OCI-LY1 (cell line): ENCODE measurements at regions not wholly inside any gene's neighbourhood (a gene's known extent, or its start where the extent isn't known, plus 50 kb on each side); places are given as distances from the start of the nearest gene placed in this dataset.

Source experiments
- H2AFZ ChIP-seq: fragments of 200-600 bp; sonication (generic), shearing (Covaris generic); 2 replicates; pipeline ENCODE4 v1.6.0; 2014; ENCODE audit warnings: antibody characterized with exemption, mild to moderate bottlenecking, low read length
- H3F3A ChIP-seq: fragments of 200-600 bp; sonication (generic), shearing (Covaris generic); 2 replicates; pipeline ENCODE4 v1.6.0; 2014; ENCODE audit warnings: mild to moderate bottlenecking, antibody characterized with exemption, low read length, moderate library complexity; ENCODE audit not compliant: insufficient read depth
- H3K27ac ChIP-seq: fragments of 200-600 bp; sonication (generic); 2 replicates; pipeline ENCODE4 v1.5.1; 2014; ENCODE audit warnings: low read length, mixed run types, mild to moderate bottlenecking, low read depth; ENCODE audit not compliant: poor library complexity, severe bottlenecking
- H3K27me3 ChIP-seq: fragments of 200-600 bp; sonication (generic); 2 replicates; pipeline ENCODE4 v1.6.0; 2014; ENCODE audit warnings: antibody characterized with exemption, mild to moderate bottlenecking, low read length, moderate library complexity; ENCODE audit not compliant: insufficient read depth
- H3K36me3 ChIP-seq: fragments of 200-600 bp; sonication (generic); 2 replicates; pipeline ENCODE4 v1.6.1; 2014; ENCODE audit warnings: mild to moderate bottlenecking, antibody characterized with exemption, low read length, moderate library complexity, mixed read lengths; ENCODE audit not compliant: insufficient read depth
- H3K4me1 ChIP-seq: fragments of 200-600 bp; sonication (generic); 2 replicates; pipeline ENCODE4 v1.5.1; 2014; ENCODE audit warnings: mild to moderate bottlenecking, low read length, moderate library complexity; ENCODE audit not compliant: insufficient read depth, severe bottlenecking
- H3K4me2 ChIP-seq: fragments of 200-600 bp; sonication (generic), shearing (Covaris generic); 2 replicates; pipeline ENCODE4 v1.6.1; 2014; ENCODE audit warnings: low read length
- H3K4me3 ChIP-seq: fragments of 200-600 bp; sonication (generic); 2 replicates; pipeline ENCODE4 v1.5.1; 2014; ENCODE audit warnings: low read length, low read depth, mild to moderate bottlenecking, mixed read lengths; ENCODE audit not compliant: poor library complexity, severe bottlenecking
- H3K79me2 ChIP-seq: fragments of 200-600 bp; shearing (Covaris generic); 2 replicates; pipeline ENCODE4 v1.6.1; 2016; ENCODE audit warnings: mixed run types, low read length, mixed read lengths; ENCODE audit not compliant: insufficient read depth
- H3K9ac ChIP-seq: fragments of 200-600 bp; sonication (generic), shearing (Covaris generic); 2 replicates; pipeline ENCODE4 v1.6.1; 2014; ENCODE audit warnings: mild to moderate bottlenecking, low read length, mixed read lengths
- H3K9me2 ChIP-seq: fragments of 200-600 bp; sonication (generic), shearing (Covaris generic); 2 replicates; pipeline ENCODE4 v1.6.1; 2014; ENCODE audit warnings: low read depth, mild to moderate bottlenecking, low read length, mixed read lengths
- H3K9me3 ChIP-seq: fragments of 200-600 bp; shearing (Covaris generic); 2 replicates; pipeline ENCODE4 v1.6.1; 2014; ENCODE audit warnings: low read length, mixed read lengths
- H4K20me1 ChIP-seq: fragments of 200-600 bp; sonication (generic), shearing (Covaris generic); 2 replicates; pipeline ENCODE4 v1.6.0; 2016; ENCODE audit warnings: mild to moderate bottlenecking, low read length; ENCODE audit not compliant: insufficient read depth
- CTCF ChIP-seq: fragments of 200-600 bp; sonication (generic), shearing (Covaris generic); IDR thresholded peaks from 2 replicates; pipeline ENCODE4 v1.5.1; 2017; ENCODE audit warnings: mild to moderate bottlenecking, antibody characterized with exemption, low read length, moderate library complexity, mixed read lengths
- EZH2 ChIP-seq: fragments of 200-600 bp; sonication (generic), shearing (Covaris generic); IDR thresholded peaks from 2 replicates; pipeline ENCODE4 v1.8.0; 2017; ENCODE audit warnings: borderline replicate concordance, mixed run types, mild to moderate bottlenecking, antibody characterized with exemption, low read length, moderate library complexity, mixed read lengths

GRCh38 chr10:2208106-2208505, 470.8 kb upstream of the ADARB2 start:
- H4K20me1 ChIP-seq, result no peaks in the 10 kb centered on the region
- H2AFZ ChIP-seq, result no peak overlapping the region
- H3K9me3 ChIP-seq, result no peaks in the 10 kb centered on the region
- no peaks in the 10 kb centered on the region for H3K27me3 ChIP-seq
- H3K27ac ChIP-seq, result no peak overlapping the region
- no peaks in the 10 kb centered on the region for H3K9me2 ChIP-seq
- H3K79me2 ChIP-seq, result no peaks in the 10 kb centered on the region
- TF ChIP-seq CTCF (no peak), EZH2 (no peak)
- no peaks in the 10 kb centered on the region for H3K36me3 ChIP-seq
- H3K4me2 ChIP-seq, result no peak overlapping the region
- H3F3A ChIP-seq, result no peaks in the 10 kb centered on the region
- H3K4me3 ChIP-seq, result no peak overlapping the region
- H3K4me1 ChIP-seq, result no peaks in the 10 kb centered on the region
- no peak overlapping the region for H3K9ac ChIP-seq

GRCh38 chr10:2207246-2207922, 470.1 kb upstream of the ADARB2 start:
- H3K27ac ChIP-seq, result no peak overlapping the region
- TF ChIP-seq EZH2 (no peak), CTCF (no peak)

GRCh38 chr10:2205406-2205805, 468.1 kb upstream of the ADARB2 start:
- no peaks in the 10 kb centered on the region for H3K9me3 ChIP-seq
- H3K9me2 ChIP-seq, result no peaks in the 10 kb centered on the region
- H3F3A ChIP-seq, result no peaks in the 10 kb centered on the region
- H3K9ac ChIP-seq, result no peak overlapping the region
- no peak overlapping the region for H3K27ac ChIP-seq
- H3K27me3 ChIP-seq, result no peaks in the 10 kb centered on the region
- H3K36me3 ChIP-seq, result no peaks in the 10 kb centered on the region
- TF ChIP-seq CTCF (no peak), EZH2 (no peak)
- no peaks in the 10 kb centered on the region for H3K4me1 ChIP-seq
- no peak overlapping the region for H3K4me2 ChIP-seq
- no peak overlapping the region for H3K4me3 ChIP-seq
- no peaks in the 10 kb centered on the region for H4K20me1 ChIP-seq
- no peaks in the 10 kb centered on the region for H3K79me2 ChIP-seq
- no peak overlapping the region for H2AFZ ChIP-seq

More at GRCh38 chr10:2207246-2207922, 470.1 kb upstream of the ADARB2 start:
- Histone ChIP-seq H4K20me1 (no peaks in the 10 kb centered on the region), H3K9me3 (no peaks in the 10 kb centered on the region), H3K4me1 (no peaks in the 10 kb centered on the region), H3K9me2 (no peaks in the 10 kb centered on the region), H3K4me2 (no peak overlapping the region), H3K27me3 (no peaks in the 10 kb centered on the region), H3K79me2 (no peaks in the 10 kb centered on the region), H3K36me3 (no peaks in the 10 kb centered on the region), H2AFZ (no peak overlapping the region), H3K4me3 (no peak overlapping the region), H3K9ac (no peak overlapping the region), H3F3A (no peaks in the 10 kb centered on the region)
